Mesothelial cell of epicardium (in vitro differentiated cells): ENCODE measurements at regions not wholly inside any gene's neighbourhood (a gene's known extent, or its start where the extent isn't known, plus 50 kb on each side); places are given as distances from the start of the nearest gene placed in this dataset.

Experiments used
- DNase-seq, 2 experiments: peaks; one replicate each; pipeline ENCODE4 v3.0.0; 2021; ENCODE audit warnings: low spot score in 2 of 2; ENCODE audit not compliant: unreplicated experiment in 2 of 2
- H3K27ac Mint-ChIP-seq: 2 replicates; pipeline ENCODE4 v1.8.0; 2021; ENCODE audit warnings: mixed read lengths
- H3K27me3 Mint-ChIP-seq: 2 replicates; pipeline ENCODE4 v1.8.0; 2021; ENCODE audit warnings: low read depth, mixed read lengths
- H3K36me3 Mint-ChIP-seq: 2 replicates; pipeline ENCODE4 v1.8.0; 2021; ENCODE audit warnings: mixed read lengths
- H3K4me1 Mint-ChIP-seq: 2 replicates; pipeline ENCODE4 v1.8.0; 2021; ENCODE audit warnings: mixed read lengths
- H3K4me3 Mint-ChIP-seq: 2 replicates; pipeline ENCODE4 v1.8.0; 2021; ENCODE audit warnings: mild to moderate bottlenecking, moderate library complexity, mixed read lengths
- H3K9me3 Mint-ChIP-seq: 2 replicates; pipeline ENCODE4 v1.8.0; 2021; ENCODE audit warnings: mixed read lengths
- CTCF ChIP-seq: fragments of 200-600 bp; sonication (generic); IDR thresholded peaks from one replicate; pipeline ENCODE4 v1.5.0; 2021; ENCODE audit warnings: antibody characterized with exemption; ENCODE audit not compliant: unreplicated experiment

DNA sequence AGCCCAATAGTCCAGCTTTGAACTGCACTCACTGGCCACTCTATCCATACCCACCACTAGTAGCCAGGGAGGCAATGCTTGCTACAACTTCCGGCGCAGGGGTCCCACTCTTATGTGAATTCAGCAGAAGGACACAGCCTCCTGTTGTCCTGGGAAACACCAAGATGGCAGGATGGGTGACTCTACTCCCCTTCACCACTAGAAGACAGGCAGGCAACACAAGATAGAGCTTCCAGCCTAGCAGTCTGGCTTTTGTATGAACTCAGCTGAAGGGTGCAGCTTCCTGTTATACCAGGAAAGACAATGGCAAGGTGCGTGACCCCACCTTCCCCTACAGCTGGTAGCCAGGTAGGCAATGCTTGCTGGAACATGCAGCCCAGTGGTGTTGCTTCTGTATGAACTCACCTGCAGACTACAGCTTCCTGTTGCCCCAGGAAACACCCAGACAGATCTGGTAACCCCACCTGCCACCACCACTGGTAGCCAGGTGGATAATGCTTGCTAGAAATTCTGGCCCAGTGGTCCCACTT, 205.2 kb upstream of the KIRREL3 start:
- no peak for TF ChIP-seq CTCF
- Mint-ChIP-seq H3K4me3 (no peak overlapping the region), H3K27me3 (no peaks in the 10 kb centered on the region), H3K4me1 (no peaks in the 10 kb centered on the region), H3K27ac (no peak overlapping the region), H3K9me3 (peaks cover 52% of the 10 kb centered on the region), H3K36me3 (no peaks in the 10 kb centered on the region)
- DNase-seq, result no peak

- no peak for DNase-seq
- no peaks in the 10 kb centered on the region for H3K36me3 Mint-ChIP-seq
- no peak overlapping the region for H3K4me3 Mint-ChIP-seq
- H3K27ac Mint-ChIP-seq, result no peak overlapping the region
- peaks cover 39% of the 10 kb centered on the region for H3K9me3 Mint-ChIP-seq
- TF ChIP-seq CTCF, result no peak
- H3K4me1 Mint-ChIP-seq, result no peaks in the 10 kb centered on the region
- H3K27me3 Mint-ChIP-seq, result peaks cover 2% of the 10 kb centered on the region
Observed at GRCh38 chr11:127203490-127203889, 202.9 kb upstream of the KIRREL3 start.

GRCh38 chr11:127202105-127202504, 201.5 kb upstream of the KIRREL3 start:
- no peak overlapping the region for H3K27ac Mint-ChIP-seq
- peaks cover 27% of the 10 kb centered on the region for H3K9me3 Mint-ChIP-seq
- DNase-seq, result no peak
- no peaks in the 10 kb centered on the region for H3K36me3 Mint-ChIP-seq
- no peaks in the 10 kb centered on the region for H3K4me1 Mint-ChIP-seq
- peaks cover 3% of the 10 kb centered on the region for H3K27me3 Mint-ChIP-seq
- TF ChIP-seq CTCF, result no peak
- H3K4me3 Mint-ChIP-seq, result no peak overlapping the region

DNA sequence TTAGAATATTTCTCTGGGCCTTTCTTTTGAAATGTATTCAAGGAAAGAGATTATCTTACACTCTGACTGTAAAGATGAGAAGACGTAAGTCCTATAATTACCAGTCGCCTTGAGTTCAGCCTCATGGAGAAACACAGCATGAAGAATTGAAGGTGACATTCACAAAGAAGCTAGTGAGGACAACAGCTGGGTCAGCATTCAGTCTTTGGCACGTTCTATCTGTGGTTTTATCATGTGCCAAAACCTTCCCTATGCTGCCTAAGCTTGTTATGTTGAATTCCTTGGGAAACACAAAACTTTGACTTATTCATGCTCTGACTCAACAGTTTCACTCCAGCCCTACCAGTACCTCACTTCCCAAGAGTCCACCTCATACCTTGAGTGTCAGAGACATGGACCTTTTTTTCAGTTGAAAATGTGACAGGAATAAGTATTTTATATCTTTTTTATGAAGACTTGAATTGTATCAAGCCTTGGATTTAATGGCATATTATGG, 198.8 kb upstream of the KIRREL3 start:
- Mint-ChIP-seq H3K36me3 (no peaks in the 10 kb centered on the region), H3K27ac (no peak overlapping the region), H3K9me3 (peaks cover 17% of the 10 kb centered on the region), H3K4me3 (no peak overlapping the region), H3K27me3 (peaks cover 9% of the 10 kb centered on the region), H3K4me1 (peaks cover 10% of the 10 kb centered on the region)
- DNase-seq, result no peak
- TF ChIP-seq CTCF, result no peak

DNA sequence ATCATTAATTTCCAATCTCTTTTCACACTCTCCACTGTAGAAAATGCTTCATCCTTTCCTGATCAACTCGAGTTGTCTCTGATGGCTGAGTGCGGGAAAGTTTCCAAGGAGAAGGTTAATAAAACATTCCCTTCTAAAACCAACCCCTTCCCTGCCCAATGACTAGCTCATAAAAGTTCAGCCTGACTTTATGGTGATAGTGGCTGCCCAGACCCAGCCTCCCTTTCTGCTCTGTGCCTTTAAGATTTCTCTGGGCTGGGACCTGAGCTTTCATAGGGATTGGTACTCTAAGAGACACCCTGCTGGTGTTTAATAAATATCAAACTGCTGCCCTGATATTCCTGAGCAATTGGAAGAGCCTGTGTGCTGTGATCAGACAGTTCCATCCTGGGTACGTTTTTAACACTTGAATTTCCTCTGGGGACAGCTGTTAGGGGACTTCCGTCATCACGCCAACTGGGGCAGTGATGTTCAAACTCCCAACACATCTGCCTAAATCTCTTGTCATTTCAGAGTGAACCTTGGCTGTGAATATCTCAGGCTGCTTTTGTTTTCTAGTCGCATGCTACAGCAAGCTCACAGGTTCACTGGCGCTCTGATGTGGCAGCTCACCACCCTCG, 195.0 kb upstream of the KIRREL3 start:
- no peak for TF ChIP-seq CTCF
- Mint-ChIP-seq H3K27me3 (peaks cover 9% of the 10 kb centered on the region), H3K4me1 (peaks cover 15% of the 10 kb centered on the region), H3K9me3 (no peaks in the 10 kb centered on the region), H3K36me3 (no peaks in the 10 kb centered on the region), H3K4me3 (no peak overlapping the region), H3K27ac (no peak overlapping the region)
- no peak for DNase-seq
